SK-N-SH treated with all-trans-retinoic acid at 6 μM for 48 hours (cell line): ENCODE measurements at regions not wholly inside any gene's neighbourhood (a gene's known extent, or its start where the extent isn't known, plus 50 kb on each side); places are given as distances from the start of the nearest gene placed in this dataset.
"Not testable (repeated sequence)": the region's sequence is repeated elsewhere in the genome, so short reads cannot be mapped to it uniquely, and the experiment has no call there.

Source experiments
- ATAC-seq: fragments of 200-7000 bp; cut with Tn5 transposase; 3 replicates; pipeline ENCODE4 v1.9.1; 2020; ENCODE audit warnings: mild to moderate bottlenecking, moderate library complexity
- ARNTL ChIP-seq: fragments of 450-650 bp; formaldehyde crosslinking; IDR thresholded peaks from 2 replicates; pipeline ENCODE4 v1.5.0; 2020; ENCODE audit warnings: low read depth, mild to moderate bottlenecking, moderate library complexity, borderline replicate concordance
- BACH2 ChIP-seq: fragments of 250-450 bp; sonication (Bioruptor Pico); IDR thresholded peaks from 2 replicates; pipeline ENCODE4 v1.9.0; 2021; ENCODE audit warnings: mild to moderate bottlenecking, borderline replicate concordance
- CSDC2 ChIP-seq: fragments of 250-450 bp; sonication (Bioruptor Pico); IDR thresholded peaks from 2 replicates; pipeline ENCODE4 v1.5.0; 2020; ENCODE audit warnings: mild to moderate bottlenecking, moderate library complexity
- ESRRG ChIP-seq: fragments of 250-450 bp; sonication (Bioruptor Pico); IDR thresholded peaks from 2 replicates; pipeline ENCODE4 v1.6.1; 2021; ENCODE audit warnings: mild to moderate bottlenecking
- GLIS3 ChIP-seq: fragments of 250-450 bp; sonication (Bioruptor Pico); IDR thresholded peaks from 2 replicates; pipeline ENCODE4 v1.5.0; 2020; ENCODE audit warnings: mild to moderate bottlenecking, moderate library complexity
- ISL1 ChIP-seq: fragments of 250-450 bp; sonication (Bioruptor Pico); IDR thresholded peaks from 2 replicates; pipeline ENCODE4 v2.1.2; 2022; ENCODE audit warnings: mild to moderate bottlenecking, moderate library complexity
- OSR1 ChIP-seq: fragments of 250-450 bp; sonication (Bioruptor Pico); IDR thresholded peaks from 2 replicates; pipeline ENCODE4 v1.8.0; 2022; ENCODE audit warnings: moderate library complexity, mild to moderate bottlenecking, inconsistent platforms
- PPARA ChIP-seq: fragments of 250-450 bp; sonication (Bioruptor Pico); IDR thresholded peaks from 2 replicates; pipeline ENCODE4 v1.5.0; 2020; ENCODE audit warnings: mild to moderate bottlenecking, borderline replicate concordance
- RARB ChIP-seq: fragments of 250-450 bp; sonication (Bioruptor Pico); IDR thresholded peaks from 2 replicates; pipeline ENCODE4 v1.8.0; 2021; ENCODE audit warnings: mild to moderate bottlenecking, moderate library complexity
- SNAI2 ChIP-seq: fragments of 250-450 bp; sonication (Bioruptor Pico); IDR thresholded peaks from 2 replicates; pipeline ENCODE4 v1.5.0; 2020; ENCODE audit warnings: mild to moderate bottlenecking, moderate library complexity
- TCF4 ChIP-seq: fragments of 250-450 bp; sonication (Bioruptor Pico); IDR thresholded peaks from 2 replicates; pipeline ENCODE4 v1.8.0; 2021; ENCODE audit warnings: mild to moderate bottlenecking, moderate library complexity, borderline replicate concordance
- TOX ChIP-seq: fragments of 250-450 bp; sonication (Bioruptor Pico); IDR thresholded peaks from 2 replicates; pipeline ENCODE4 v1.8.0; 2021; ENCODE audit warnings: mild to moderate bottlenecking, moderate library complexity, borderline replicate concordance
- ZC3H10 ChIP-seq: fragments of 250-450 bp; sonication (Bioruptor Pico); IDR thresholded peaks from 2 replicates; pipeline ENCODE4 v1.5.1; 2021; ENCODE audit warnings: mild to moderate bottlenecking, moderate library complexity
- ZFP3 ChIP-seq: fragments of 250-450 bp; sonication (Bioruptor Pico); IDR thresholded peaks from 2 replicates; pipeline ENCODE4 v1.5.0; 2020; ENCODE audit warnings: mild to moderate bottlenecking, moderate library complexity
- ZFP30 ChIP-seq: fragments of 450-650 bp; formaldehyde crosslinking; IDR thresholded peaks from 2 replicates; pipeline ENCODE4 v1.5.0; 2022; ENCODE audit warnings: mild to moderate bottlenecking, moderate library complexity
- ZNF565 ChIP-seq: fragments of 450-650 bp; formaldehyde crosslinking; conservative IDR thresholded peaks from 2 replicates; pipeline ENCODE4 v1.5.0; 2020; ENCODE audit warnings: low read depth, mild to moderate bottlenecking, moderate library complexity
- ZNF70 ChIP-seq: fragments of 450-650 bp; formaldehyde crosslinking; IDR thresholded peaks from 2 replicates; pipeline ENCODE4 v1.5.0; 2020; ENCODE audit warnings: mild to moderate bottlenecking, moderate library complexity
- ZNF8 ChIP-seq: fragments of 450-650 bp; formaldehyde crosslinking; IDR thresholded peaks from 2 replicates; pipeline ENCODE4 v1.5.0; 2020; ENCODE audit warnings: mild to moderate bottlenecking, moderate library complexity
- TF ChIP-seq, protein P1 (sequence below): fragments of 250-450 bp; sonication (Bioruptor Pico); IDR thresholded peaks from 2 replicates; pipeline ENCODE4 v1.8.0; 2020; ENCODE audit warnings: mild to moderate bottlenecking, moderate library complexity, borderline replicate concordance
- TF ChIP-seq, protein P2 (sequence below): fragments of 250-450 bp; sonication (Bioruptor Pico); IDR thresholded peaks from 2 replicates; pipeline ENCODE4 v1.8.0; 2021; ENCODE audit warnings: low read depth, mild to moderate bottlenecking, moderate library complexity, borderline replicate concordance
- TF ChIP-seq, protein P3 (sequence below): fragments of 250-450 bp; sonication (Bioruptor Pico); IDR thresholded peaks from 2 replicates; pipeline ENCODE4 v1.5.0; 2020; ENCODE audit warnings: mild to moderate bottlenecking, moderate library complexity
- TF ChIP-seq, protein P4 (sequence below): fragments of 250-450 bp; sonication (Bioruptor Pico); IDR thresholded peaks from 2 replicates; pipeline ENCODE4 v1.5.1; 2021; ENCODE audit warnings: mild to moderate bottlenecking, moderate library complexity
- TF ChIP-seq, protein P5 (sequence below): fragments of 250-450 bp; sonication (Bioruptor Pico); IDR thresholded peaks from 2 replicates; pipeline ENCODE4 v1.5.1; 2020; ENCODE audit warnings: low read depth, mild to moderate bottlenecking, moderate library complexity

DNA sequence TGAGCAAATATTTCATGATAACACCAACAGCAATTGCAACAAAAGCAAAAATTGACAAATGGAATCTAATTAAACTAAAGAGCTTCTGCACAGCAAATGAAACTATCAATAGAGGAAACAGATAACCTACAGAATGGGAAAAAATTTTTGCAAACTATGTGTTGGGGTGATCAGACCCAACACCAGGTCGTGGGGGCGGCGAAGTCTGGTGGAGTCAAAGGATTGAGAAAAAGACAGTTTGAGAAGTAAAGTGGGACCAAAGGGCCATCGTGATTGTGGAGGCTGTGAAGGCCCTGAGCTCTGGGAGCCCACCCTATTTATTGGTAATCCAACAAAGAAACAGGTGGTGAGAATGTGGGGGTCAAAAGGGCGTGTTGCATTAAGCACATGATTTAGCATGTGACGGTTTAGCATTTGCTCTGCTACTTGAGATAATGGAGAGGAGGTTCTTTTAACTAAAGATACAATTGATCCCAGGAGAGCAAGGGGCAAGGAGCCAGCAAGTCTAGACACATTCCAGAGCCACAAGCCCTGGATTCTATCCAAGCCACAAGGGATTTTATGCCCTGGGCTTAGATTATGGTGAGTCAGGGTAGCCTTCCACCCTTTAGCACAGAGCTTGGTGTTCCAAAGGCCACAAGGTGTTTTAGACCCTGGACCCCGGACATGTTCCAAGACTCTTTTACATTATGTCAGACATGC is 65.5 kb upstream of the VLDLR start:
- TF ChIP-seq ISL1 (CRISPR knock-in tag): 0 out of 2 replicates have a peak, but pooled peaks have one; percentile 10
- ATAC-seq: not testable (repeated sequence)

DNA sequence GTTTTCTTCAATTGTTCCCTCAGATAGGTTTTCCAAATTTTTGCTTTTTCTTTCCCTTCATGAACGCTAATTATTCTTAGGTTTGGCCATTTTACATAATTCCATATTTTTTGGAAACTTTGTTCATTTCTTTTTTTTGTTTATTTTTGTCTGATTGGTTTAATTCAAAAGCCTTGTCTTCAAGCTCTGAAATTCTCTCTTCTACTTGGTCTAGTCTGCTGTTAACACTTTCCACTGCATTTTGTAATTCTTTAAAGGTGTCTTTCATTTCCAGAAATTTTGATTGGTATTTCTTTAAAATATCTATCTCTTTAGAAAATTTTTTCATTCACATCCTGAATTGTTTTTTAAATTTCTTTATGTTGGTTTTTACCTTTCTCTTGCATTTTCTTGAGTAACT is 63.9 kb upstream of the VLDLR start:
- ATAC-seq: no peak
- TF ChIP-seq, protein P1, sequence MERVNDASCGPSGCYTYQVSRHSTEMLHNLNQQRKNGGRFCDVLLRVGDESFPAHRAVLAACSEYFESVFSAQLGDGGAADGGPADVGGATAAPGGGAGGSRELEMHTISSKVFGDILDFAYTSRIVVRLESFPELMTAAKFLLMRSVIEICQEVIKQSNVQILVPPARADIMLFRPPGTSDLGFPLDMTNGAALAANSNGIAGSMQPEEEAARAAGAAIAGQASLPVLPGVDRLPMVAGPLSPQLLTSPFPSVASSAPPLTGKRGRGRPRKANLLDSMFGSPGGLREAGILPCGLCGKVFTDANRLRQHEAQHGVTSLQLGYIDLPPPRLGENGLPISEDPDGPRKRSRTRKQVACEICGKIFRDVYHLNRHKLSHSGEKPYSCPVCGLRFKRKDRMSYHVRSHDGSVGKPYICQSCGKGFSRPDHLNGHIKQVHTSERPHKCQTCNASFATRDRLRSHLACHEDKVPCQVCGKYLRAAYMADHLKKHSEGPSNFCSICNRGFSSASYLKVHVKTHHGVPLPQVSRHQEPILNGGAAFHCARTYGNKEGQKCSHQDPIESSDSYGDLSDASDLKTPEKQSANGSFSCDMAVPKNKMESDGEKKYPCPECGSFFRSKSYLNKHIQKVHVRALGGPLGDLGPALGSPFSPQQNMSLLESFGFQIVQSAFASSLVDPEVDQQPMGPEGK (CRISPR knock-in tag): no peak
- peak; percentile 90 for TF ChIP-seq ZFP30 (CRISPR knock-in tag)
- TF ChIP-seq ZNF70 (CRISPR knock-in tag): no peak

DNA sequence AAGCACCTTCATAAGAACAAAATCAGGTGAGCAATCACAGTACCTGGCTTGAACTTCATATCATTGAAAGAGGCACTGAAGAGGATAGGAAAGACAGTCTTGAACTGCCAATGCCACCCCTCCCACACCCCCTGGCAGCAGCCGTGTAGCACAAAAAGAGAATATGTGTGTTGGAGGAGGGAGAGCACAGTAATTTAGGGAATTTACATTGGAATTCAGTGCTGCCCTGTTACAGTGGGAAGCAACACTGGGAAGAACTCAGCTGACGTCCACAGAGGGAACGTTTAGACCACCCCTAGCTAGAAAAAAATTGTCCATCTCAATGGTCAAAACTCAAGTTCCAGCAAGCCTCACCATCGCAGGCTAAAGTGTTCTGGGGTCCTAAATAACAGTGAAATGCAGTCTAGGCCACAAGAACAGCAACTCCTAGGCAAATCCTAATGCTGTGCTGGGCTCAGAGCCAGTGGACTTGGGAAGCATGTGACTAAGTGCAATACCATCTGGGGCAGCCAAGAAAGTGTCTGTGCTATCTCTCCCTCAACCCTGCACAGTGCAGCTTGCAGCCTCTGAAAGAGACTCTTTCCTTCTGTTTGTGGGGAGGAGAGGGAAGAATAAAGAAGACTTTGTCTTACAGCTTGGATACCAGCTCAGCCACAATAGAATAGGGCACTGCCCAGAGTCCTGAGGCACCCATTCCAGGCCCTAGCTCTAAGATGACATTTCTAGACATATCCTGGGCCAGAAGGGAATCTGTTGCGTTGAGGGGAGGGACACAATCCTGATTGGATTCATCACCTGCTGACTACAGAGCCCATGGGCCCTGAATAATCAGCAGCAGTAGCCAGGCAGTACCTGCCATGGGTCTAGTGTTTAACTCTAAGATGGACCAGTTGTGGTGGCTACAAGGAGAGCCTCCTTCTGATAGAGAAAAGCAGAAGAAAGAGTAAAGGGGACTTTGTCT is 62.1 kb upstream of the VLDLR start:
- ATAC-seq: peak; percentile 99
- peak; percentile 71 for TF ChIP-seq ISL1 (CRISPR knock-in tag)
- no peak for TF ChIP-seq RARB (CRISPR knock-in tag)
- no peak for TF ChIP-seq ZNF70 (CRISPR knock-in tag)
- TF ChIP-seq, protein P2, sequence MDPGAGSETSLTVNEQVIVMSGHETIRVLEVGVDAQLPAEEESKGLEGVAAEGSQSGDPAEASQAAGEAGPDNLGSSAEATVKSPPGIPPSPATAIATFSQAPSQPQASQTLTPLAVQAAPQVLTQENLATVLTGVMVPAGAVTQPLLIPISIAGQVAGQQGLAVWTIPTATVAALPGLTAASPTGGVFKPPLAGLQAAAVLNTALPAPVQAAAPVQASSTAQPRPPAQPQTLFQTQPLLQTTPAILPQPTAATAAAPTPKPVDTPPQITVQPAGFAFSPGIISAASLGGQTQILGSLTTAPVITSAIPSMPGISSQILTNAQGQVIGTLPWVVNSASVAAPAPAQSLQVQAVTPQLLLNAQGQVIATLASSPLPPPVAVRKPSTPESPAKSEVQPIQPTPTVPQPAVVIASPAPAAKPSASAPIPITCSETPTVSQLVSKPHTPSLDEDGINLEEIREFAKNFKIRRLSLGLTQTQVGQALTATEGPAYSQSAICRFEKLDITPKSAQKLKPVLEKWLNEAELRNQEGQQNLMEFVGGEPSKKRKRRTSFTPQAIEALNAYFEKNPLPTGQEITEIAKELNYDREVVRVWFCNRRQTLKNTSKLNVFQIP: 0 out of 2 replicates have a peak, but pooled peaks have one; percentile 41
- TF ChIP-seq ZNF8: no peak
- TF ChIP-seq ZFP3 (CRISPR knock-in tag): no peak
- TF ChIP-seq, protein P3, sequence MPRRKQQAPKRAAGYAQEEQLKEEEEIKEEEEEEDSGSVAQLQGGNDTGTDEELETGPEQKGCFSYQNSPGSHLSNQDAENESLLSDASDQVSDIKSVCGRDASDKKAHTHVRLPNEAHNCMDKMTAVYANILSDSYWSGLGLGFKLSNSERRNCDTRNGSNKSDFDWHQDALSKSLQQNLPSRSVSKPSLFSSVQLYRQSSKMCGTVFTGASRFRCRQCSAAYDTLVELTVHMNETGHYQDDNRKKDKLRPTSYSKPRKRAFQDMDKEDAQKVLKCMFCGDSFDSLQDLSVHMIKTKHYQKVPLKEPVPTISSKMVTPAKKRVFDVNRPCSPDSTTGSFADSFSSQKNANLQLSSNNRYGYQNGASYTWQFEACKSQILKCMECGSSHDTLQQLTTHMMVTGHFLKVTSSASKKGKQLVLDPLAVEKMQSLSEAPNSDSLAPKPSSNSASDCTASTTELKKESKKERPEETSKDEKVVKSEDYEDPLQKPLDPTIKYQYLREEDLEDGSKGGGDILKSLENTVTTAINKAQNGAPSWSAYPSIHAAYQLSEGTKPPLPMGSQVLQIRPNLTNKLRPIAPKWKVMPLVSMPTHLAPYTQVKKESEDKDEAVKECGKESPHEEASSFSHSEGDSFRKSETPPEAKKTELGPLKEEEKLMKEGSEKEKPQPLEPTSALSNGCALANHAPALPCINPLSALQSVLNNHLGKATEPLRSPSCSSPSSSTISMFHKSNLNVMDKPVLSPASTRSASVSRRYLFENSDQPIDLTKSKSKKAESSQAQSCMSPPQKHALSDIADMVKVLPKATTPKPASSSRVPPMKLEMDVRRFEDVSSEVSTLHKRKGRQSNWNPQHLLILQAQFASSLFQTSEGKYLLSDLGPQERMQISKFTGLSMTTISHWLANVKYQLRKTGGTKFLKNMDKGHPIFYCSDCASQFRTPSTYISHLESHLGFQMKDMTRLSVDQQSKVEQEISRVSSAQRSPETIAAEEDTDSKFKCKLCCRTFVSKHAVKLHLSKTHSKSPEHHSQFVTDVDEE (CRISPR knock-in tag): no peak
- TF ChIP-seq PPARA (CRISPR knock-in tag): no peak
- TF ChIP-seq ZFP30 (CRISPR knock-in tag): no peak
- TF ChIP-seq, protein P1 (CRISPR knock-in tag): no peak
- TF ChIP-seq, protein P4, sequence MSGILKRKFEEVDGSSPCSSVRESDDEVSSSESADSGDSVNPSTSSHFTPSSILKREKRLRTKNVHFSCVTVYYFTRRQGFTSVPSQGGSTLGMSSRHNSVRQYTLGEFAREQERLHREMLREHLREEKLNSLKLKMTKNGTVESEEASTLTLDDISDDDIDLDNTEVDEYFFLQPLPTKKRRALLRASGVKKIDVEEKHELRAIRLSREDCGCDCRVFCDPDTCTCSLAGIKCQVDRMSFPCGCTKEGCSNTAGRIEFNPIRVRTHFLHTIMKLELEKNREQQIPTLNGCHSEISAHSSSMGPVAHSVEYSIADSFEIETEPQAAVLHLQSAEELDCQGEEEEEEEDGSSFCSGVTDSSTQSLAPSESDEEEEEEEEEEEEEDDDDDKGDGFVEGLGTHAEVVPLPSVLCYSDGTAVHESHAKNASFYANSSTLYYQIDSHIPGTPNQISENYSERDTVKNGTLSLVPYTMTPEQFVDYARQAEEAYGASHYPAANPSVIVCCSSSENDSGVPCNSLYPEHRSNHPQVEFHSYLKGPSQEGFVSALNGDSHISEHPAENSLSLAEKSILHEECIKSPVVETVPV (CRISPR knock-in tag): no peak
- TF ChIP-seq ARNTL (CRISPR knock-in tag): no peak
- TF ChIP-seq TOX (CRISPR knock-in tag): no peak
- TF ChIP-seq ZC3H10 (CRISPR knock-in tag): no peak
- TF ChIP-seq CSDC2: no peak
- TF ChIP-seq SNAI2: 0 out of 2 replicates have a peak, but pooled peaks have one; percentile 60
- TF ChIP-seq, protein P5, sequence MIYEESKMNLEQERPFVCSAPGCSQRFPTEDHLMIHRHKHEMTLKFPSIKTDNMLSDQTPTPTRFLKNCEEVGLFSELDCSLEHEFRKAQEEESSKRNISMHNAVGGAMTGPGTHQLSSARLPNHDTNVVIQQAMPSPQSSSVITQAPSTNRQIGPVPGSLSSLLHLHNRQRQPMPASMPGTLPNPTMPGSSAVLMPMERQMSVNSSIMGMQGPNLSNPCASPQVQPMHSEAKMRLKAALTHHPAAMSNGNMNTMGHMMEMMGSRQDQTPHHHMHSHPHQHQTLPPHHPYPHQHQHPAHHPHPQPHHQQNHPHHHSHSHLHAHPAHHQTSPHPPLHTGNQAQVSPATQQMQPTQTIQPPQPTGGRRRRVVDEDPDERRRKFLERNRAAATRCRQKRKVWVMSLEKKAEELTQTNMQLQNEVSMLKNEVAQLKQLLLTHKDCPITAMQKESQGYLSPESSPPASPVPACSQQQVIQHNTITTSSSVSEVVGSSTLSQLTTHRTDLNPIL (CRISPR knock-in tag): no peak
- no peak for TF ChIP-seq GLIS3 (CRISPR knock-in tag)
- TF ChIP-seq BACH2 (CRISPR knock-in tag): no peak
- no peak for TF ChIP-seq ZNF565 (CRISPR knock-in tag)
- TF ChIP-seq ESRRG (CRISPR knock-in tag): no peak
- no peak for TF ChIP-seq TCF4
- TF ChIP-seq OSR1 (CRISPR knock-in tag): no peak
- TF ChIP-seq, all 23 proteins: peak for 3
